Upper lobe of left lung (tissue), 4 donors: ENCODE measurements at regions not wholly inside any gene's neighbourhood (a gene's known extent, or its start where the extent isn't known, plus 50 kb on each side); places are given as distances from the start of the nearest gene placed in this dataset.

Experiments
- CTCF ChIP-seq, 6 experiments: fragments of 450-650 bp in 4 of 6; fragments of 200-600 bp in 2 of 6; sonication (generic) in 2 of 6; IDR thresholded peaks; one replicate each; pipeline ENCODE4 v1.5.1; 2016 to 2019; ENCODE audit warnings: antibody characterized with exemption in 6 of 6
- POLR2A ChIP-seq, 4 donors: fragments of 450-650 bp; IDR thresholded peaks; one replicate each; pipeline ENCODE4 v1.5.1; 2016 to 2017; ENCODE audit warnings: antibody characterized with exemption in 4 of 4, mild to moderate bottlenecking in 2 of 4

DNA sequence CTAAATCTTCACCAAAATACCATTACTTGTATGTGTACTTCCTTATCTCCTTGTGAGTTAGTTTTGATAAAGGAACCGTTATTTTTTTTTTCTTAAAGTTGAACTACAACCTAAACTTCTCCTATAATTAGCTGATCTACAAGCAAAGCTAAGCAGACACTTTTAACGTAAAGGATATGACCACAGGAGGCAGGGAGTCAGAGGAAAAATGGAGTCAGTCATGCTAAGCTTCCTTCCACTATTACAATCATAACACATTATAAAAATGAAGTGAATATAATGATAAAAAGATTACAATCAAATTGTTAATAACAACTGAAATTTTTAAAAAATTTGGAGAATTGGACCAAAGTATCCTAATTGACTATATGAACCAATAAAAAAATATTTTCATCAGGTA lies 892.6 kb downstream of the KCNT2 start:
- TF ChIP-seq CTCF (IDR thresholded peaks at IDR 0.05): no peak
- no peak for TF ChIP-seq POLR2A (IDR thresholded peaks at IDR 0.05)
